Stomach (tissue), 4 donors: ENCODE measurements at regions not wholly inside any gene's neighbourhood (a gene's known extent, or its start where the extent isn't known, plus 50 kb on each side); places are given as distances from the start of the nearest gene placed in this dataset.
"Not testable (repeated sequence)": the region's sequence is repeated elsewhere in the genome, so short reads cannot be mapped to it uniquely, and the experiment has no call there.

Experiments
- CTCF ChIP-seq, 7 experiments: fragments of 450-650 bp in 4 of 7; fragments of 200-600 bp in 3 of 7; sonication (generic) in 3 of 7; IDR thresholded peaks; one replicate each; pipeline ENCODE4 v1.5.1; 2016 to 2019; ENCODE audit warnings: antibody characterized with exemption in 7 of 7, control low read depth in 2 of 7, mild to moderate bottlenecking in 1 of 7
- EP300 ChIP-seq: sonication (generic); formaldehyde crosslinking; IDR thresholded peaks from one replicate; pipeline ENCODE4 v1.6.1; 2017; ENCODE audit warnings: antibody characterized with exemption
- POLR2A ChIP-seq, 4 donors: fragments of 450-650 bp; IDR thresholded peaks; one replicate each; pipeline ENCODE4 v1.6.1; 2016; ENCODE audit warnings: antibody characterized with exemption in 4 of 4, control low read depth in 2 of 4, mild to moderate bottlenecking in 1 of 4, moderate library complexity in 1 of 4
- POLR2AphosphoS5 ChIP-seq, 3 donors: sonication (generic); formaldehyde crosslinking; IDR thresholded peaks; one replicate each; pipeline ENCODE4 v1.6.1; 2016; ENCODE audit warnings: antibody characterized with exemption in 3 of 3

GRCh38 chr7:133169167-133169822 is 83.6 kb upstream of the EXOC4 start:
- TF ChIP-seq CTCF (IDR thresholded peaks at IDR 0.05); POLR2A (IDR thresholded peaks at IDR 0.05); POLR2AphosphoS5 (IDR thresholded peaks at IDR 0.05); EP300: not testable (repeated sequence)
